D721Med (cell line): ENCODE measurements at regions not wholly inside any gene's neighbourhood (a gene's known extent, or its start where the extent isn't known, plus 50 kb on each side); places are given as distances from the start of the nearest gene placed in this dataset.
"Not testable (repeated sequence)": the region's sequence is repeated elsewhere in the genome, so short reads cannot be mapped to it uniquely, and the experiment has no call there.

ENCODE experiments used
- DNase-seq: peaks from one replicate; pipeline ENCODE4 v3.0.0; 2011; ENCODE audit warnings: low spot score; ENCODE audit not compliant: insufficient read length
- FAIRE-seq: peaks from 2 replicates; lab custom pipeline; 2011; peaks lifted over from hg19 to GRCh38; lab: Jason Lieb, UNC
- CTCF ChIP-seq: IDR thresholded peaks from 2 replicates; pipeline ENCODE4 v1.5.1; 2012; ENCODE audit warnings: mild to moderate bottlenecking, control low read depth; ENCODE audit not compliant: insufficient read depth; ENCODE audit errors: missing control alignments

- peak; percentile 28 for TF ChIP-seq CTCF
- FAIRE-seq, result no peak
These were observed 90.6 kb downstream of the POU3F3 start for GRCh38 chr2:104944495-104944894.

GRCh38 chr2:104945121-104945520 lies 91.2 kb downstream of the POU3F3 start:
- DNase-seq (no peak), FAIRE-seq (no peak)
- no peak for TF ChIP-seq CTCF

More at GRCh38 chr2:104944495-104944894, 90.6 kb downstream of the POU3F3 start:
- DNase-seq, result no peak

DNA sequence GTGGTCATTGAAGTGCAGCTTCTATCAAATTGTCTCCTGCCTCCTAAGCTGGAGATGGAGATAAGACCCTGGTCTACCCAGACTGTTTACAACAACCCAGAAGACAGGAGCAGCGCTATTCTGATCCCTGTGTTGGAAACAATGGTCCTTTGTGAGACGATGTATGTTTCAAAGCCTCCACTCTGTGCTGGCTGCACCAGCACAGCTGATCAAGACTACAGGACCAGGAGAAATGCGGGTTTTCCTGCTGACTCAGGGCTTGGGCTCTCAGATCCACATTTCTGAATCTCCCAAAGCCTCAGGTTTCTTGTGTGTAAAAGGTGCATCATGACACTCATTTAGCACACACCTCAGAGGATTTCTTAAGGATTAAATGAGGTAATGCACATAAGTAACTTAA lies 92.0 kb downstream of the POU3F3 start:
- TF ChIP-seq CTCF, result no peak
- FAIRE-seq (no peak), DNase-seq (no peak)

DNA sequence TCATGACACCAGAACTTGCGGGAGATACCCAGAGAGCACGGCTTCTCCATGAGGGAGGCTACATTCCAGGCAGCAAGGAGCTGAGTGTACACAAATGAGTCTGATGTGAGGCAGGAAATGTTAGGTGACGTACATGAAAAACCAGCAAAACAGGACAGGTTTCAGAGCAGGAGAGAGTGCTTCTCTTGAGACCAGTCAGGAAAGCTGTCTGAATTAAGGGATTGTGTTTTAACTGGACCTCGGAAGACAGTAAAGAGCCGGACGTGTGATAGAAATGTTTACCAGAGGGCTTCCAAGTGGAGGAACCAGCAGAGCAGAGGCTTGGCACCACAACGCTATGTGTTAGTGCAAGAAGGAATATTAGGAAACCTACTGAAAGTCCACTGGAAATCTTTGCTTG lies 90.4 kb upstream of the MRPS9 start:
- not testable (repeated sequence) for FAIRE-seq, DNase-seq

- no peak for DNase-seq
- FAIRE-seq, result no peak
- no peak for TF ChIP-seq CTCF
These were observed 84.9 kb upstream of the MRPS9 start for GRCh38 chr2:104952976-104953375.

GRCh38 chr2:104965900-104966299 lies 72.0 kb upstream of the MRPS9 start:
- TF ChIP-seq CTCF, result no peak
- DNase-seq (no peak), FAIRE-seq (no peak)

- no peak for TF ChIP-seq CTCF
- FAIRE-seq (no peak), DNase-seq (no peak)
These were observed 68.3 kb upstream of the MRPS9 start for GRCh38 chr2:104969564-104969963.

DNA sequence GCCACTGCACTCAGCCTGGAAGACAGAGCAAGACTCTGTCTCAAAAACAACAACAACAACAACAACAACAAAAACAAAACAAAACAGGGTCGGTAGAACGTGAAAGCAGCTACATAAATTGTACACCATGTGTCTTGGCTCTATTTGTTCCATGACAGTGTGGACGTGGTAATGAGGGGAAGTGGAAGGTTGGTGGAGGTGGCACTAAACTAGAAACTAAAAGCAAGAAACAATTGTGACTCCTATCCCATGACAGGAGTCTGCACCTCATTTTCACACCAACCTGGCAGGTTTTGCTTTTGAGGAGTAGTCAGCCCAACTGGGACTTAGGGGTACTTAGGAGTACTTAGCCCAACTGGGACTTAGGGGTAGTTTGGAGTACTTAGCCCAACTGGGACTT lies 62.5 kb upstream of the MRPS9 start:
- no peak for TF ChIP-seq CTCF
- FAIRE-seq (no peak), DNase-seq (no peak)
